CD14-positive monocyte (primary cell): ENCODE measurements at regions not wholly inside any gene's neighbourhood (a gene's known extent, or its start where the extent isn't known, plus 50 kb on each side); places are given as distances from the start of the nearest gene placed in this dataset.

Source experiments
- DNase-seq, 3 donors: peaks; one replicate each; pipeline ENCODE4 v3.0.0-alpha.2; 2011 to 2022
- H2AFZ ChIP-seq: 2 replicates; pipeline ENCODE4 v1.6.0; 2012; ENCODE audit warnings: mild to moderate bottlenecking, low read depth, low read length, inconsistent platforms; ENCODE audit not compliant: insufficient read depth, poor library complexity, severe bottlenecking
- H3K27ac ChIP-seq, 2 donors: 1 replicate in 1 of 2; 2 replicates in 1 of 2; pipeline ENCODE4 v1.5.1; 2012 to 2013; ENCODE audit warnings: low read length in 2 of 2, control low read depth in 1 of 2, inconsistent platforms in 1 of 2, low read depth in 1 of 2, mild to moderate bottlenecking in 1 of 2
- H3K27me3 ChIP-seq, 2 donors: one replicate each; pipeline versions ENCODE4 v1.6.0 to v1.6.1; 2011 to 2013; ENCODE audit warnings: low read length in 2 of 2; ENCODE audit not compliant: control insufficient read depth in 2 of 2, insufficient read depth in 2 of 2
- H3K36me3 ChIP-seq, 2 donors: replicated peaks in 1 of 2; 1 replicate in 1 of 2; 2 replicates in 1 of 2; pipeline versions ENCODE4 v1.5.1 to v1.6.1; 2012 to 2013; ENCODE audit warnings: low read length in 2 of 2, control low read depth in 1 of 2, inconsistent platforms in 1 of 2, mild to moderate bottlenecking in 1 of 2; ENCODE audit not compliant: insufficient read depth in 2 of 2, control insufficient read depth in 1 of 2
- H3K4me1 ChIP-seq, 2 donors: 1 replicate in 1 of 2; 2 replicates in 1 of 2; pipeline versions ENCODE4 v1.5.1 to v1.6.1; 2012 to 2013; ENCODE audit warnings: low read length in 2 of 2, control low read depth in 1 of 2, inconsistent platforms in 1 of 2, mild to moderate bottlenecking in 1 of 2, moderate library complexity in 1 of 2; ENCODE audit not compliant: insufficient read depth in 2 of 2, control insufficient read depth in 1 of 2
- H3K4me2 ChIP-seq: replicated peaks from 2 replicates; pipeline ENCODE3; 2012; ENCODE audit warnings: low read length, moderate library complexity, mild to moderate bottlenecking; ENCODE audit not compliant: poor library complexity, severe bottlenecking; ENCODE audit errors: extremely low read depth
- H3K4me3 ChIP-seq, 3 experiments: fragments of 200-600 bp in 1 of 3; sonication (generic) in 1 of 3; replicated peaks in 1 of 3; 1 replicate in 2 of 3; 2 replicates in 1 of 3; pipeline ENCODE4 v1.5.1; 2011 to 2013; ENCODE audit warnings: low read length in 3 of 3, mild to moderate bottlenecking in 3 of 3, control low read depth in 2 of 3, low read depth in 2 of 3, inconsistent platforms in 1 of 3, moderate library complexity in 1 of 3
- H3K79me2 ChIP-seq: 2 replicates; pipeline ENCODE4 v1.6.0; 2012; ENCODE audit warnings: mild to moderate bottlenecking, control low read depth, inconsistent platforms, low read length, moderate library complexity; ENCODE audit not compliant: insufficient read depth
- H3K9ac ChIP-seq: 2 replicates; pipeline ENCODE4 v1.6.0; 2017; ENCODE audit warnings: low read length, mild to moderate bottlenecking; ENCODE audit not compliant: insufficient read depth, poor library complexity, severe bottlenecking
- H3K9me3 ChIP-seq, 2 donors: replicated peaks in 1 of 2; 1 replicate in 1 of 2; 2 replicates in 1 of 2; pipeline versions ENCODE4 v1.5.1 to v1.6.1; 2012 to 2013; ENCODE audit warnings: low read length in 2 of 2, control low read depth in 1 of 2; ENCODE audit not compliant: control insufficient read depth in 1 of 2, insufficient read depth in 1 of 2
- H4K20me1 ChIP-seq: 2 replicates; pipeline ENCODE4 v1.6.0; 2012; ENCODE audit warnings: mild to moderate bottlenecking, low read length, control low read depth, moderate library complexity; ENCODE audit not compliant: insufficient read depth
- H3K27ac Mint-ChIP-seq, 7 donors: one replicate each; pipeline ENCODE4 v1.8.0; 2020; ENCODE audit warnings: mild to moderate bottlenecking in 7 of 7, mixed read lengths in 7 of 7, moderate library complexity in 6 of 7, inconsistent platforms in 2 of 7
- H3K27me3 Mint-ChIP-seq, 3 donors: one replicate each; pipeline ENCODE4 v1.8.0; 2021 to 2022; ENCODE audit warnings: low read depth in 3 of 3, mild to moderate bottlenecking in 3 of 3, mixed read lengths in 3 of 3, moderate library complexity in 3 of 3, inconsistent platforms in 1 of 3
- H3K36me3 Mint-ChIP-seq, 2 donors: one replicate each; pipeline ENCODE4 v1.8.0; 2020; ENCODE audit warnings: mixed read lengths in 2 of 2, inconsistent platforms in 1 of 2, mild to moderate bottlenecking in 1 of 2
- H3K4me1 Mint-ChIP-seq: one replicate; pipeline ENCODE4 v1.8.0; 2020; ENCODE audit warnings: mild to moderate bottlenecking, mixed read lengths
- H3K4me3 Mint-ChIP-seq, 2 donors: one replicate each; pipeline ENCODE4 v1.8.0; 2020; ENCODE audit warnings: mild to moderate bottlenecking in 2 of 2, mixed read lengths in 2 of 2, moderate library complexity in 1 of 2
- H3K9me3 Mint-ChIP-seq, 7 donors: one replicate each; pipeline ENCODE4 v1.8.0; 2020 to 2022; ENCODE audit warnings: mixed read lengths in 7 of 7, mild to moderate bottlenecking in 6 of 7, moderate library complexity in 6 of 7, inconsistent platforms in 2 of 7
- WGBS: methylation state at CpG from one replicate; pipeline ENCODE4 v1.1.5; 2013; ENCODE audit warnings: missing lambda C conversion rate; ENCODE audit not compliant: insufficient coverage; 5-methylcytosine and 5-hydroxymethylcytosine counted together
- intact Hi-C, 2 donors: fragments of 100-400 bp; cut with micrococcal nuclease; formaldehyde crosslinking; loops; one replicate each; pipeline versions ENCODE4 v1.15.0 to v1.15.1; 2023
- TF ChIP-seq, protein P1 (sequence below): fragments of 200-600 bp; IDR thresholded peaks from one replicate; pipeline ENCODE4 v1.8.0; 2022; ENCODE audit warnings: antibody characterized with exemption, mild to moderate bottlenecking

DNA sequence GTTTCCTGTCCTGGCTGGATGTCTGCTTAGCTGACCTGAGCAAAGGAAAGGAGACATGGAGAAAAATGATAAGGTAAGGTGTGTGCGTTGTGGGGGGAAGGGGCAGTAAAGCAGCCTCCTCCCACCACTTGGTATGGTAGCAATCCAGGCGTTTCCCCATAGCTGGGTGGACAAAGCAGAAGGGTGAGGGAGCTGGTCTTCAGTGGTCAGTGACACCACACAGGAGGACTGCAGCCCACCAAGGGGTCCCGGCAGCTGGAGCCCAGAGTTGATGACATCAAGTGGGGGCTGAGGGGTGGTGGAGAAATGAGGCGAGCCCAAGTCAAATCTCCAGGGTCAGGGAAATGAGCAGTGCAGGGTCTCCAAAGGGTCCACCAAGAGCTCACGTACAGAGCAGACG lies 69.3 kb upstream of the LRRN2 start:
- intact Hi-C loops, result no loop called here
- Histone ChIP-seq H3K4me3 (no peak overlapping the region), H3K36me3 (no peaks in the 10 kb centered on the region), H2AFZ (no peak overlapping the region), H3K9me3 (no peaks in the 10 kb centered on the region), H3K4me2 (no peak overlapping the region), H3K9ac (no peak overlapping the region), H4K20me1 (no peaks in the 10 kb centered on the region), H3K27me3 (no peaks in the 10 kb centered on the region), H3K79me2 (no peaks in the 10 kb centered on the region), H3K27ac (no peak overlapping the region), H3K4me1 (no peaks in the 10 kb centered on the region)
- DNase-seq, result no peak
- 95% methylated on average over 4 of the region's 6 CpGs for WGBS
- Mint-ChIP-seq H3K27ac (no peak overlapping the region), H3K4me3 (no peak overlapping the region), H3K27me3 (peaks cover 4 to 16% (median 10%) of the 10 kb centered on the region in 3 donors), H3K9me3 (peaks cover 0 to 2% (median 0%) of the 10 kb centered on the region in 7 donors), H3K36me3 (no peaks in the 10 kb centered on the region), H3K4me1 (no peaks in the 10 kb centered on the region)
- TF ChIP-seq, protein P1, sequence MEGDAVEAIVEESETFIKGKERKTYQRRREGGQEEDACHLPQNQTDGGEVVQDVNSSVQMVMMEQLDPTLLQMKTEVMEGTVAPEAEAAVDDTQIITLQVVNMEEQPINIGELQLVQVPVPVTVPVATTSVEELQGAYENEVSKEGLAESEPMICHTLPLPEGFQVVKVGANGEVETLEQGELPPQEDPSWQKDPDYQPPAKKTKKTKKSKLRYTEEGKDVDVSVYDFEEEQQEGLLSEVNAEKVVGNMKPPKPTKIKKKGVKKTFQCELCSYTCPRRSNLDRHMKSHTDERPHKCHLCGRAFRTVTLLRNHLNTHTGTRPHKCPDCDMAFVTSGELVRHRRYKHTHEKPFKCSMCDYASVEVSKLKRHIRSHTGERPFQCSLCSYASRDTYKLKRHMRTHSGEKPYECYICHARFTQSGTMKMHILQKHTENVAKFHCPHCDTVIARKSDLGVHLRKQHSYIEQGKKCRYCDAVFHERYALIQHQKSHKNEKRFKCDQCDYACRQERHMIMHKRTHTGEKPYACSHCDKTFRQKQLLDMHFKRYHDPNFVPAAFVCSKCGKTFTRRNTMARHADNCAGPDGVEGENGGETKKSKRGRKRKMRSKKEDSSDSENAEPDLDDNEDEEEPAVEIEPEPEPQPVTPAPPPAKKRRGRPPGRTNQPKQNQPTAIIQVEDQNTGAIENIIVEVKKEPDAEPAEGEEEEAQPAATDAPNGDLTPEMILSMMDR, result no peak

GRCh38 chr1:204756349-204756748 lies 70.8 kb upstream of the LRRN2 start:
- H3K79me2 ChIP-seq, result no peaks in the 10 kb centered on the region
- Mint-ChIP-seq H3K4me3 (no peak overlapping the region), H3K27me3 (peaks cover 5 to 15% (median 8%) of the 10 kb centered on the region in 3 donors), H3K27ac (no peak overlapping the region), H3K36me3 (no peaks in the 10 kb centered on the region), H3K9me3 (peaks cover 0 to 6% (median 2%) of the 10 kb centered on the region in 7 donors), H3K4me1 (no peaks in the 10 kb centered on the region)
- intact Hi-C loops, result no loop called here
- 99% methylated on average over 7 of the region's 7 CpGs for WGBS
- no peaks in the 10 kb centered on the region for H3K36me3 ChIP-seq
- no peak overlapping the region for H3K4me2 ChIP-seq
- no peaks in the 10 kb centered on the region for H3K9me3 ChIP-seq
- H3K27me3 ChIP-seq, result no peaks in the 10 kb centered on the region
- no peak overlapping the region for H2AFZ ChIP-seq
- no peak for DNase-seq
- H3K27ac ChIP-seq, result no peak overlapping the region
- no peak overlapping the region for H3K9ac ChIP-seq
- no peaks in the 10 kb centered on the region for H3K4me1 ChIP-seq
- TF ChIP-seq, protein P1, result no peak
- H3K4me3 ChIP-seq, result no peak overlapping the region
- no peaks in the 10 kb centered on the region for H4K20me1 ChIP-seq
